HG02840 (cell line): ENCODE measurements at regions not wholly inside any gene's neighbourhood (a gene's known extent, or its start where the extent isn't known, plus 50 kb on each side); places are given as distances from the start of the nearest gene placed in this dataset.

ENCODE experiments used
- ATAC-seq: cut with Tn5 transposase; IDR thresholded peaks from one replicate; pipeline ENCODE4 v1.9.1; 2021; ENCODE audit warnings: mild to moderate bottlenecking, moderate library complexity, moderate number of reproducible peaks; ENCODE audit not compliant: unreplicated experiment, low FRiP score

DNA sequence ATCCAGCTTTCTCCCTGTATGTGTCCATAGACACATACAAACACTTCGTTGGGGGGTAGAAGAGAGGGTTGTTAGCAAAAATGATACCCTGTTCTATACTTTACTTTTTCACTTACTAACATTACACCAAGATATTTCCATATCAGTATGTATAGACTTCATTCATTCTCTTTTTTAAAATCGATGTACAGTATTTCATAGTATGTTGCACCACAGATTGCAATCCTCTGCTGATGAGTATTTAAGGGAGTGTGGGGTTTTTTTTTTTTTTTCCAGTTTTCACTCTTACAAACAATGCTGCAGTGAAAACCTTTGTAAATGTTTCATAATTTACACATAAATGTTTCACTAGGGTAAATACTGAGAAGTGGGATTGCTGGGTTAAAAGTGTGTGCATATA, 402.3 kb downstream of the LRATD1 start:
- ATAC-seq = no peak

- ATAC-seq = no peak
Measured at GRCh38 chr2:15038366-15039364, 406.1 kb downstream of the LRATD1 start.

DNA sequence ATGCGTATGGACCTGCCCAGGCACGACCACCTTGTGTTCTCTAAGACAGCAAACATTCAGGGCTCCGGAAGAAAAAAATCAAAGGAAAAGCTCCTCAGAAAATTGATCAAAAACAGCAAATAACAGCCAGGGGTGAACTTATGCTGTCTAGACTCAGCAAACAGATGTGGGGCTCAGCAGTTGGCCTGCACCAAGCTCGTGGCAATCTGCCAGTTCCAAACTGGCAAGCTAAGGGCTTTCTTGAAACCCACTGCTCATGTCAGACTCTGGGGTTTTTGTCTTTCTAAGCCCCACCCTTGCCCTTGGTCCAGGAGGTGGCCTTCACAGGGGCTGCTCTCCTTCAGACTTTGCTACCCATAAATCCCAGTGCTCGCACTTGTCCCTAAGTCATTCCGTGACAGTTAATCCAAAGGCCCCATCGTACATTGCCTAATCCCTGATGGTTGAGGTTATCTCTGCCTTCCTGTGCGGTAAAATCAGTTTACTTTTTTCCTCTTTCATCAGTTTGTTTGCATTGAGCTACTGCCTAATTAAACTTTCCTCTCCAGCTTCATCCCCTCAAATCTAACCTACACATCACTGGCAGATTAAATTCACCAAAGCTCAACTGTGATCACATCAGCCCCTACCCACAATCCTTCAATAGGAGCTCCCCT, 408.0 kb downstream of the LRATD1 start:
- ATAC-seq = no peak

DNA sequence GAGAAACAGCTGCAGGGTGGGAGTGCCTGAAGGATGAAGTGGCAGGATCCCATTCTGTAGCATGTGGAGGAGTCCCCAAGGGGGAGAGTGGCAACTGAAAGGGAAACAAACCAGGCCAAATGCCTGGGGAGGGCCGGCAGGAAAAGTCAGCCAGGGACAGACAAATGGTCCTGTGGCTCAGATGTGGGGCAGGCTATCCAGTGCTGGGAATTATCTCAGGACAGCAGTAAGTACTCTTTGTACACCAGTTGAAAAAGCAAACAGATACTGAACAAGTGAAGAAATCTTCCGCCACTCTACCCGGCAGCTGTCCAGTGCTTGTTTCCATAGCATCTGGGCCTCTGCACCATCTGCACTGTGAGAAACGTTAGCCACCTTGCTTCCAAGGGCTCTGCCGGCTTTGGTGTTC, 408.9 kb downstream of the LRATD1 start:
- no peak for ATAC-seq

GRCh38 chr2:15042801-15043217, 410.3 kb downstream of the LRATD1 start:
- ATAC-seq = no peak

- ATAC-seq = no peak
Measured at GRCh38 chr2:15043336-15044058, 411.0 kb downstream of the LRATD1 start.

- no peak for ATAC-seq
Measured at GRCh38 chr2:15045054-15045453, 412.5 kb downstream of the LRATD1 start.

DNA sequence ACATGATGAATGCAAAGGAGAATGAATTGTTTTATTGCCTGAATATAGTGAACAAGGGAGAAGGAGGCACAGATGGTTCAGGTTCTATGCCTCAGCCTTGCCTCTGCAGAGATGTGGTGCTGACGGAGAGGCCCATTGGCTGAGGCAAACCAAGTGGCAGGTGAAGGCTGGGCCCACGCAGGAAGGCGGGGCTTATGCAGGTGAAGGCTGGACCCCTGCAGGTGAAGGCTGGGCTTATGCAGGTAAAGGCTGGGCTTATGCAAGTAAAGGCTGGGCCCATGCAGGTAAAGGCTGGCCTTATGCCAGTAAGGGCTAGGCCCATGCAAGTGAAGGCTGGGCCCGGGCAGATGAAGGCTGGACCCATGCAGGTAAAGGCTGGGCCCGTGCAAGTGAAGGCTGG, 414.7 kb downstream of the LRATD1 start:
- ATAC-seq = no peak

GRCh38 chr2:15048000-15048399, 415.5 kb downstream of the LRATD1 start:
- no peak for ATAC-seq

DNA sequence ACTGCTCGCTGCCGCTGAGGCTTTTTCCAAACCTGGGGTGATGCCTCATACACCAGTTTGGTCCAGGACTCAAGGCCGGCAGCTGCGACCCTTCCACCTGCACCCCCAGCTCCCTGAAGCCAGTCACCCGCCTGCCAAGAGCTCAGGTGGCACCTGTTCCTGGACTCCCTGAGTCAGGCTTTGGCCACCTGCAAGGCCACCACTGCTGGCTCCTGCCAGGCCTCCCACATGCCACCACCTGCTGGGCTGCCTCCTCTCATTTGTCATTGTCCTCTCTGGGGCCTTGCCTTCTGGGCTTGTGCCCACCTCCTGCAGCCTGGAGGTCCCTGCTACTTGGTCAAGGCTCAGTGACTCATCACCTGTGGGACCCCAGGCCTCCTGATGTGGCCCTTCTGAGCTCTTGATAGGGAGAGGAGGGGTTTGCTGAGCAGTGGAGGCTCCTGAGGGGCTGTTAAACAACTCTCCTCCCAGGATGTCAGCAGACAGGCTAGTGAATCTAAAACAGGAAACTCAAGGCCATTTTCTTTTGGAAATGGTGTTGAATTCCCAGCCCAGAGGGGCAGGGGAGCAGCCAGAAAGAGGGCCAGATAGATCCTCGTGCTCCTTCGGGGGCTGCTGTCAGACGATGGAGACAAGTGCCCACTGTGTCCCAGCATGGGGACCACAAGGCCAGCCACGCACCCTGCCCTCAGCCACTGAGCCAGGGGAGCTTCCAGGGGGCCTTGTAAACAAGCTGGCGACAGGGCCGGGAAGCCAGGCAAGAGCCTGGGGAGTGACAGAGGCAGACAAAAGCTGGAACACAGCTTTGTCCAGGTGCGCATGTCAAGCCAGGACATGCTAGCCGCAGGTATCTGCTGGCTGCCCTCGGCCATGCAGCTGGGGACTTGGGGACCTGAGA, 416.8 kb downstream of the LRATD1 start:
- ATAC-seq = no peak

DNA sequence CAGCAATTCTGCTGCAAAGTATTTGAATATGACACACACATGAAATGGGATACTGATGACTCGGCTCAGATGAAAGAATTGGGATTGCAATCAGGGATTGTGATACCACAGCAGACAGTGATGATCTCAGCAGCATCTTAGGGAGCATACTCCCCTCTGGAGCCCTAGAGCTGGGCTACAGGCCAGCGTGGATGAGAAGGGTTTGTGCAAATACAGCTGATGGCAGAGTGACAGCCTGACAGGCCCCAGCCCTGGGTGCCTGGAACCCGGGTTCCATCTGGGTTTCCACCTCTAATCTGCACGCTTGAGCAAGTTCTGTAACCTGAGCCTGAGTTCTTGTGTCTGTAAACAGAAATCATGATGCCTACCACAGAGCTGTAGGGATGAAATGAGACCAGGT, 418.0 kb downstream of the LRATD1 start:
- no peak for ATAC-seq

DNA sequence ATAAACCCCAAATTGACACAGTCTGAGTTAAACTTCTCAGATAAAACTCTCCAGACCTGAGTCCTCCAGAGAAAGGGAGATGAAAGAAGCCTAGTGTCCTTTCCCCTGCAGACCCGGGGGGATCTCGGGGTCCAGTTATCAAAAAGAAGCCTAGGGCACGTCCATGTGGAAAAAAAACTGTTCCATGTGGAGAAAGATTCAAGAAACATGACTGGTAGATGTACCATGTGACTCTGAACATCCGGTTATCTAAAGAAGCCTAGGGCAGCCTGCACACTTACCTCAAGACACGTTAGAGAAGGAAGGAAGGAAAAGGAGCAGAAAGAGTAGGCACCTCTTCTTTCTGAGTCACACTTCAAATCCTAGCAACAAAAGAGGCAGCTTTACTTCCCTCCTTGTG, 421.0 kb downstream of the LRATD1 start:
- no peak for ATAC-seq

GRCh38 chr2:15058015-15058720, 425.7 kb downstream of the LRATD1 start:
- no peak for ATAC-seq

DNA sequence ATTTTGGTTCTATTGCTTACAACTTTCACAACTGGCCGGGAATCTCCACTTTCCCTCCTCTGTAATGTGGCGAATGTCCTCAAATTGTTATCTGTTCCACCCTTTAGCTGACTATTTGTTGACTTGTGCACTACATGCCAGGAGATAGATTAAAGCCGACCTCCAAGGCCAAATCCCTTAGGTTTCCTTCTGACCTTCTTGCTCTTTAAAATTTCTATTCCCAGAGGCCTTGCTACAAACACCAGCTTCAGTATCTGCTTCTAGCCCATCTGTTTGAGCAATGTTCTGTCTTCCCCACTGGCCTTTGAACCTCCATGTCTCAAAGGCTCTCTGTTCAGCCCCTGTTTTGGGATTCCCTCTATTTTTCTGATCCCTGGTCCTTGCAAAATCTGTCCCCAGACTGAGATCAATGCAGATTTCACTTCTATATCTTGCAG, 426.2 kb downstream of the LRATD1 start:
- ATAC-seq = no peak

DNA sequence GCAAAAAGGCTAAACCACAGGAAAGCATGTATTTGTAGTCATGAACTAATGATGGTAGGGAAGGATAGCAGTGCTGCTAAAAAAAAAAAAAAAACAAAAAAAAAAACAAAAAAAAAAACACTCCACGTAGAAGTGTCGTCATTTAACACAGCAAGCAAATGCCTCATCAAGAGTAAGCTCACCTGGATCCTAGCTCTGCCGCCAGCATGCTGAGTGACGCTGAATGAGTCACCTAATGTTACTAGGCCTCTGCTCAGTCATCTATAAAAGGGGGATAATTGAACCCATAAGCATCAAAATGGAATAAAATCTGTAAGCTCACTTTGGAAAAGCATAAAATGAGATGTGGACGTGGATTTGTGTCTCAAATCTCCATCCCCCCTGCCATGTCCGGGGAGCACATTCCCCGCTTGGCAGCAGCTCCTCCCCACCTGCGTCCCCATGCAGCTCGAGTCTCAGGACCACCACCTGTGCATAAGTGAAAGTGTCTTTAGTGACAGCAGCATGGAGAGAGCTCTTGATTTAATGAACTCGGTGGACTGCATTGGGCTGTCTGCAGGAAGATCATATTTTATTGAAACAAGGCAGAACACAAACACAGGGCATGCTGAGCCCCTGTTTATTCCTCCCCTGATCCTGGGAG, 427.5 kb downstream of the LRATD1 start:
- no peak for ATAC-seq

DNA sequence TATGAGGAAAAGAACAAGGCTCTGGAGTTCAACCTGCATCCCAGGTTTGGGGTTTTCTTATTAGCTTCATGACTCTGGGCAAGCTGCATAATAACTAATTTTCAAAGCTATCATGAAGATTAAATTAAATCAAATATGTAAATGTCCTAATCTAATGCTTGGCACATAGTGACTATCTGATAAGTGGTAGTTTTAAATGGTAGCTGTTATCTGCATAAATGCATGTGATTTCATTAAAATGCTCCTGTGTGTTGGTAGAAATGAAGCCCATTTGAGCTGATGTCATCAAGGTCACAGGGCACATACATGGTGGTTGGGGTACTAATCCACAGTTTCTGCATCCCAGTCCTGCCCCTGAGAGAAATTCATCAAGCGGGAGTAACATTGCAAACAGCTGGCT, 428.8 kb downstream of the LRATD1 start:
- ATAC-seq = no peak

DNA sequence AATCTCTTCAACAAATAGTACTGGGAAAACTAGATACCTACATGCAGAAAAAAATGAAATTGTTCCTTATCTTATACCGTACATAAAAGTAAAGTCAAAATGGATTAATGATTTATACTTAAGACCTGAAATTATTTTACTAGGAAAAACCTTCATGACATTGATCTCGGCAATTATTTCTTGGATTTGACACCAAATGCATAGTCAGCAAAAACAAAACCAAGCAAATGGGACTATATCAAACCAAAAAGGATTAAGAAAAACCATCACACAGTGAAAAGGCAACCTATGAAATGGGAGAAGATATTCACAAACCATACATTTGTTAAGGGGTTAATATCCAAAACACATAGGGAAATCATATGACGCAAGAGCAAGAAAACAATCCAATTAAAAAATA, 433.6 kb downstream of the LRATD1 start:
- no peak for ATAC-seq

DNA sequence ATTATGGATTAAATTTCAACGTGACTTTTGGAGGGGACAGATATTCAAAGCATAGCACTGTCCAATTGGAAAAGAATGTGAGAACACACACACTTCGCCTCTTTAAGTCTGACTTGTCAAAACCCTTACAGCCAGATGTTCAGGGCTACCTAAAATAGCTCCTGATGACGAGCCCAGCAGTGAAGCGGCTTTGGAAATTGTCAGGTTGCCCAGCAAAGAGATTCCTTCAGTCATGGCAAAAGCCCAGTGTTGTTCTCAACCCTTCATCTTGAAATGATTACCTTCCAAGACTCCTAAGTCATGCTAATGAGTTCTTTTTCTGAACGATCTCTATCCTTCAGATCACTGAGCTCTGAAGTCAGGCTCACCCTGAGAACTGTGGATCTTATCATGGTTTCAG, 436.6 kb downstream of the LRATD1 start:
- ATAC-seq = no peak

DNA sequence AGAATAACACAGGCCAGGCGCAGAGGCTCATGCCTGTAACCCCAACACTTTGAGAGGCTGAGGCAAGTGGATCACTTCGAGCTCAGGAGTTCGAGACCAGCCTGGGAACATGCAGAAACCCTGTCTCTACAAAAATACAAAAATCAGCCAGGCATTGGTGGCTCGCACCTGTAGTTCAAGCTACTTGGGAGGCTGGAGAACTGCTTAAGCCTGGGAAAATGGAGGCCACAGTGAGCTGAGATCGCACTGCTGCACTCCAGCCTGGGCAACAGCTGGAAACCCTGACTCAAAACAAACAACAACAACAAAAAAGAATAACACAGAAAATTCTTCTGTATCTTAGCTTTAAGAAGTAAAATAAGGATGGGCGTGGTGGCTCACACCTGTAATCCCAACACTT, 440.3 kb downstream of the LRATD1 start:
- no peak for ATAC-seq
